ENCODE measurements at regions not wholly inside any gene's neighbourhood (a gene's known extent, or its start where the extent isn't known, plus 50 kb on each side); places are given as distances from the start of the nearest gene placed in this dataset.
"Not testable (repeated sequence)": the region's sequence is repeated elsewhere in the genome, so short reads cannot be mapped to it uniquely, and the experiment has no call there.

DNA sequence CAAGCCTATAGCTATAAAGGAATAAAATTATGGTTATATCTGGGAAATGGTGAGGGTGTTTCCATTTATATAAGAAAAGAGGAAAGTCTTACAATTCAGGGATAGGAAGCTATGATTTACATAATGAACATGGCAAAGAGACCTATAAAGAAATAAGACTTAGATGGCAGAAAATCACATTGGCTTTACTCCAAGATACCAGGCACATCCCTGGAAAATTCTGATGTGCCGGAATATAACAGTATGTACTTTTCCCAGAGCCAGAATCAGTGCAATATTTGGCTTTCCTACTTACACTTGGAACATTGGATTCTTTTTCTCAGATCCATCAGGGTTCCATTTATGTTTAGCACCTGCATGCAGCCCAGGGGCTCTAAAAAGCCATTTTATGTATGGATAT is 357.8 kb downstream of the CETN3 start:
- no peak for FAIRE-seq

DNA sequence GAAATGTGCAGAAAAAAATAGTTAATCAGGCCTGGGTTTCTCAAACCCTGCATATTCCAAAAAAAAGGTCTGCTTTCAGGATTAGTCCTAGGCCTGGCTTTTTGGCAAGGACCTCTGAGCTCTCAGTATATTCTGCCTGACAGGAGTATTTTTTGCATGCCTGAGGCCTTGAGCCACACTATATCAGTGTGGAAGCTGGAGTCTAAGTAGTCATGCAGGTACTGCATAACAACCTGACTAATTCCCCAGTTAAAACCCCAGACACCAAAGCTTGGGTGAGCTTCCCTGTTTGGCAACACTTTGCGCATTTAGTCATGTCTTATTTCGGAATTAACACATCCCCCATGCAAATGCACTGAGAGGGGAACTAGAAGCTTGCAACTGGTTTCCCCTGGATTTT is 359.5 kb downstream of the CETN3 start:
- FAIRE-seq = no peak

DNA sequence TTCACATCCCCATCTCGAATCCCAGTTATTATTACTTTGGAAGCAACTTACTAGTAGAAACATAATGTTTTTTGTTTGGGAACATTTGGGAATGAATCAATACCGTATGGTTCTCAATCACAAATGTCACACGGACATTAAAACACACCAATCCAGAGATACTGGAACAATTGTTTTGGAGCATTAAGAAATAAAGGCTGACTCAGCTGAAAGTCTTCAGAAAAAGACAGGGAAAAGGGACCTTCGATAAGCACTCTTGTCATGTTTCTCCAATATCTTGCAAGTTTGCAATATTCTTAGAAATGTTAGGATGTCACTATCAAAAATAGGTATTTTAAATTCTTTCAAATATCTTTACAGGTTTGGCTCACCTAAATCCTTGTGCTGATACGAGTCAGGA is 362.4 kb downstream of the CETN3 start:
- no peak for FAIRE-seq

DNA sequence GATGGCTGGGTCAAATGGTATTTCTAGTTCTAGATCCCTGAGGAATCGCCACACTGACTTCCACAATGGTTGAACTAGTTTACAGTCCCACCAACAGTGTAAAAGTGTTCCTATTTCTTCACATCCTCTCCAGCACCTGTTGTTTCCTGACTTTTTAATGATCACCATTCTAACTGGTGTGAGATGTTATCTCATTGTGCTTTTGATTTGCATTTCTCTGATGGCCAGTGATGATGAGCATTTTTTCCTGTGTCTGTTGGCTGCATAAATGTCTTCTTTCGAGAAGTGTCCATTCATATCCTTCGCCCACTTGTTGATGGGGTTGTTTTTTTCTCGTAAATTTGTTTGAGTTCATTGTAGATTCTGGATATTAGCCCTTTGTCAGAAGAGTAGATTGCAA is 369.5 kb downstream of the CETN3 start:
- not testable (repeated sequence) for FAIRE-seq

DNA sequence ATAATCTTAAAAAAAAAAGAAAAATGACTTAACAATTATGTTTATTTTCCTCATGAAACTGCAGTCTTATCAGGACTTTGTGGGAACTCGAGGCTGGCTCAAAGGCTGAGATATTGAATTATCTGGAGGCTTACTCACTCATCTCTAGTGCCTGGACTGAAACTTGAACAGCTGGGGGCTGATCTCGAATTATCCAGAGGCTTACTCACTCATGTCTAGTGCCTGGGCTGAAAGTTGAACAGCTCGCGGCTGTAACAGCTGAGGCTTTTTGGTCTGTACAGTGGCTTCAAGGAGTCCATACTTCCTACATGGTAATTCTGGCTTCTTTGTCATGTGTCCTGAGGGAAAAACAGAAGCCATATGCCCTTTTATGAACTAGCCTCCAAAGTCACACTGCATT is 371.9 kb downstream of the CETN3 start:
- FAIRE-seq = no peak

DNA sequence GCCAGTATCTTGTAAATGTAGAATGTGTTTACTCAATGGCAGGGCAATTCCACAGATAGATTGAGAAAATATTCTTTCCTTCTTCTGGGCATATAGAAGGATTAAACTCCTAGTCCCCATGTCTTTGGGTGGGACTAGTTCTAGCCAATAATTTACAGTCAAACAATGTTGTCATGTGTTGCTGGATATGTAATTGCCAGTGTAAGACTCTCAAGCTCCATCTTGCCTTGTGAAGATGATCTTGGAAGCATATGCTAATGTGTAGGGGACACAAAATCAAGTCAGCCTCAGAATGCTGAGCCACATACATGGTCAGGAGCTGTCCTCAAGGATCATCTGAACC is 386.9 kb downstream of the CETN3 start:
- FAIRE-seq = no peak

DNA sequence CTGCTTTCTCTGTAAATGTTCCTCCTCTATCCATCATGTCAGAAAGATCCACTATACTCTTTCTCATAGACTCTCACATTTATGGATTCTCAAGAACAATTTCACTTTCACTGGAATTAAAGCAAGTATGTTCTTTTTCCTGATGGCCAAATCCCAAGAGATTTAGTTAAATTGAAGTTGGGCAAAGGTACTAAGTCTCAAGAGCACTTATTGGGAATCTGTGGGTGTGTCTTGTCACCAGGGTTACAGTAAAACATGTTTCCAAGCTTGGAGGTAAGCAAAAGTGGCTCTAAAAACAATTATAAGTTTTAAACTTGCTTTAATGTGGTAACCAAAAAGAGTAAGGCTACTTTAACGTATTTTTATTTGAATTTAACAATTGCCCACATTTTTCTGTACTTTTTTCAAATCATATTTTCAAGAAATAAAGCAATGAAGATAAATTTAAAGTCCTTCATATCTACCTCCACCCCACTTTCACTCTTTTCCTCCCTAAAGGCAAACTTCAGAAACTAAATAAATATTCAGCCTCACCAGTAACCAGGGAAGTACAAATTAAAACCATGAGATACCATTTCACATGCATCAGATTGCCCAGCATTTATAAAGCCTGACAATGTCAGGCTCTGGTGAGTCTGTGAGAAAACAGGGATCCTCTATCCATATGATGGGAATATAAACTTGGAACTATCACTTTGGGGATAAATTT is 387.4 kb downstream of the CETN3 start:
- FAIRE-seq = no peak

DNA sequence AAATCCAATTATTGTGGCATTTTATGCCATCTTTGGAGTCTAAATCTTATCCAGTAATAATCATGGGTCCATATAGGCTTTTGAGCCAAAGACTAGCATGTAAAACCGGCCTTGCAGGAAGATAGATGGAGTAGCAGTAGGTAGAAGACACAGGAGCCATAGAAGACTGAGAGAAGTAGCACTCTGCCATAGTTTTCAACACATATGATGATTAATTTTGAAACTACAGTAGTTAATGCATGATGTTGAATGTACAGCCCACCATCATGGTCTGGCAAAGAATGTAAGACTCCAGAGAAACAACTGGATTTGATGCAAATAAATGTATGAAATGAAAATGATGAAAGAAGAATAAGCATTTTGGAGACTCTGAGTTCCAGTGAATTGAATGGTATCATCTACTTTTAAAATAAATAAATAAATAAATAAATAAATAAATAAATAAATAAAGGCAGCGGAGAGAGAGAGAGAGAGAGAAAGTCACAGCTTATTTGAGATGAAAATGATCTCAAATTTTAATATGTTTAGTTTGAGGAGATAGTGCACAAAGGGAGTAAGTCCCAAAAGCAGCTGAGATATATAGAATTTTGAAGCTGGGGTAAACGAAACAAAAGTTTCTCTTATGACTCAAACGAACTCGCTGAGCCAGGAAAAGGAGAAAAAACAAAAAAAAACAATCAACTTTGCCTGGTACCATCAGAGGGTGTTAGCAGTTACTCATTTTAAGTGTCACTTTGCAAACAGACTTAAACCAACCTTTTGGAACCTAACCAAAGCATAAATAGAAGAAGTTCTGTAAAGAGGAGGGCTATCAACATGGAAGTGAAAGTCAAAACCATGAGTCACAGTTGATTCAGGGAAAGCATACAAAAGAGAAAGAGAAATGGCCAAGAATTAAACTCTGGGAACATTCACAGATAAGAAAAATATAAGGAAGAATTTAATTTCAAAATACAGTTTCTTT is 388.7 kb downstream of the CETN3 start:
- peak; percentile 82 for FAIRE-seq

DNA sequence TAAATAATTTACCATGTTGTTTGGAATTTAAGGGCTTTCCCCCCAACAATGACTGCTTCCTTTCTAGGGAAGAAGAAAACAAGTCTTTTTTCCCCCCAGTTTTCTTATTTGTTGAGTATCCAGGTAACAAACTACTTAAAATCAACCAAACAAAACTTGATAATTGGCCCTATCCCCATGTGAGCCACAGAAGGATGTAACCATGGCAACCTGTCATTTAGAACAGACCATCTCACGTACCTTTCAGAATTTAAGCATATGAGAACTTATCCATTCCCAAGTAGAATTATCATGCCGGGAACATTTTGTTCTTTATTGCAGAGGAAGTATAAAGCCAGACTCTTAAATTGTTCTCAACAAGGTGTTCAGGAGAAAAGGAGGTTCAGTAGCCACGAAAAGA is 392.3 kb downstream of the CETN3 start:
- FAIRE-seq = no peak

DNA sequence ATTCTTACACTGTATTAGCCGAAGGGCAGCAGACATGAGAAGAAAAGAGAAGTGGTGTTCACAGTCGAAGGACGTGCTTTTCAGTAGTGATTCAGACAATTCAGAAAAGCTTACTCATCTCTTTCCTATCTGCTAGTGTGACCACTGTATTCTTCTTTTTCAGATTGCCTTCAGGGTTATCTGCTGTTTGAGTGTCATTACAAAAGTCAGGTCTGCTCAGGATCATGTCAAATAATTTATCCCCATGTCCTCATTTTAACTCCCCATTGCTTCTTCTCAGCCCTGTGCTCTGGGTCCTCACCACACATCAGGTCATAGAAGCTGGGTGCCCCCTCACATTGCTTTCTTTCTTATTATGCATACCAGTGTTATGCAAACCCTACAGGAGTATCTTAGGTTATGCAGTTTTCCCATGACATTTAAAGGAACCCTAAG is 394.0 kb downstream of the CETN3 start:
- no peak for FAIRE-seq

DNA sequence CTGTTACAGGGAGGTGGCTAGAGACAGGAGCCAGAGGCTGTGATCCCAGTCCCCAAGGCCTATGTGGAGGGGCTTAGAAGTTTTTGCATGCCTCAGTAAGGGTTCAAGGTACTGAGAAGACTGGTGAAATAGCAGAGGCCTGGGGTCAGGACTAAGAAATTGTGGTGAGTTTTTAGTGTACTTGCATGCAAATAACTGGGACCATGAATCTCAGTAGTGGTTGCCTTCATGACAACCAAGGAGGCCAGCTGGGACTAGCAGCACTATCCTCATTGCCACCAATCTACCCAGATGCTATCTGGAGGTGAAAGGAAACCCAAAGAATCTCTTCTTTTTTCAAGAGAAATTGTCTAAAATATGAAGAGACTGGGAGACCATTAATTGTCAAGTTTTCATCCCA is 395.1 kb downstream of the CETN3 start:
- no peak for FAIRE-seq

DNA sequence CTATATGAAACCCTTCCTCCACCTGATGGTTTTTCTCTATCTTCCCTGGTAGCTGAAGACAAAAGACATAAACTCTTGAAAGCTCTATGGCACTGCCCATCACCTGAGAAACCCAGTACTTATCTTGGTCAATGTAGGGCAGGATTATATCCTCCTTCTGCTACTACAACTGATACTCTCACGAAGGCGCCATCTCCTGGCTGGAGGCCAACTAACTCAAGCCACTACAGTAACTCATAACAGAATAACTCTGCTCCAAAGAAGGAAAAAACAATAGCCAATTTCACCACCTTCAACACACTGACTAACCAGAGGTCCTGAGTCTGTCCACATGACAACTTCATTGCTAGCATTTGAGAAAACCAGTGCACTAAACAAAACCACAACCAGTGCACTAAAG is 409.2 kb downstream of the CETN3 start:
- no peak for FAIRE-seq

DNA sequence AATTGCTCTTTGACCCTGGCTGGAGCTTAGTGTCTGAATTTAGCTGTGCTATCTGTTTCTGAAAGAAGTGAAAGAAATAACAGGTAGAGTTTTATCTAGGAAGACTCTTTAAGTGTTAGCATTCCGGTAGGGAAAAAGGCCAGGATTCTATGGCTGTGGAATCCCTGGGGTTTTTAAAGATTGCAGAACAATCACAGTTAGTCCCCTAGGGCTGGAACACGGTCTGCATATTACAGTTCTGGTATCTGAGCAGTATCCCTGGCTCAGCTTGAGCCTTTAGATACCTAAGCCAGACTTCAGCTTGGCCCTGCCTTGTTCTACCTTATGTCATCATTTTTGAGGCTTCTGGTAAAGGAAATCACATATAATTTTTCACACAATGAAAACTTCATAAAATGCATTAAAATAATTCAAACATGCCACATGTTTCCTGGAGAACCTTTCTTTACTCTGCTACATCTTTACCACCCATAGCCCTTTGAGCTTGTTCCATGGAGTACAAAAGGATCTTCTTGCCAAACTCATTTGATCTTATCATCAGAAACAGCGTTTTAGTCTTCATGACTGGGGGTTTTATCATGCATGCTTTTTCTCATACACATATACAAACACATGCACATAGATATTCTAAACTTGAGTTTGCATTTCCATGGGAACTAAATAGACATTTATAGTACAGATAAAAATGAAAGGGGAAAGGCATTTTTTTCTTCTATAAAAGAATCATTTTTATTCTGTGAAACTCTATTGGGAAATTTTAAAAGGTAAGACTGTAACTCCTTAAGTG is 410.8 kb downstream of the CETN3 start:
- no peak for FAIRE-seq

DNA sequence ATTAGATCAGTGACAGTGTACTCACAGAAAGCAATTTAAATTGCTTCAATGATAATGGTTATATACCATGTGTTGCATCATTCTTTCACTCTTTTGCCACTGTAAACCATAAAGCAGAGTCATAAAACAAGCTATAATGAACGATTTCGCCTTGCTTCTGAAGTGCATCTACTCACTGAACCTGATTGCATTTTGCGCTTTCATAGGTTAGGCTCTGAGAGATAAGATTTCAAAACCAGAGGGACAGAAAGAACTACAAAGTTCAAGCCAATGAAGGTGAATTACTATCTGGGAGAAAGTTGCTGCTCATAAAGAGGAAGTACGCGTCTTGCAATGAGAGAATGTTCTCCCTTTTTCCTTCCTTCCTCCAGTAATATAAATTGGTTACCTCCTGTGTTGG is 412.7 kb downstream of the CETN3 start:
- FAIRE-seq = no peak

DNA sequence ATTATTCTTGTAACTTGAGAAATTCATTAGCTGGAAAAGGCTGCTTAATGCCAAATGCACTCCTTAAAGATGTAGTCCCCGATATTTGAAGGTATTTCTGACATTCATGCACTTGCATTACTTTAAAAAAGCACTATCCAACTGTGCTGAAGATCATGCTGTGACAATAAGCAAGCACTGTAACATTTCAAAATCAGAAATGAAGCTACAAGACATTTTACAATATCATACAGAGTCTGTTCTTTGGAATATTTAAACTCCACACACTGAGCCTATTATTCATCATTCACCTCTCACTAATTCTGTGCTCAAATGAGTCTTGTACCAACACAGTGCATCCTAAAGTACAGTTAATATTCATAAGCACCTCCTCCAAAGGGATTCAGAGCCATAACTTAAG is 413.2 kb downstream of the CETN3 start:
- FAIRE-seq = no peak

DNA sequence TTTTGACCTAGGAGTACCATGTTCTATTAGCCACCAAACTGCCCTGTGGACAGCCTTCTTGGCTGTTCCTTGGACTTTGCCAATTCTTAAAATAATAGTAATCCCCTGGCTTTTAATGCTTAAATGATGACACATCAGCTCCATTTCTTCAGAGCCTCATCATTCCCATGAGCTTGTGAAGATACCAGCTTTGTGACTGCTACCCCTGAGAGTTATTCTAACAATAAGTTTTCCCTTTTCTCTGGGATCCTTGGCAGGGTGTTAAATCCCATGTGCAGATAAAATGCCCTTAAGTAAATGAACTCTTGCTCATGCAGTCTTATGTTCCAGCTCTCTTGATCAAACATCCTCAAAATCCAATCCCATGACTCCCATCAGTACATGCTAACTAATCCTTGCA is 415.3 kb downstream of the CETN3 start:
- FAIRE-seq = no peak

DNA sequence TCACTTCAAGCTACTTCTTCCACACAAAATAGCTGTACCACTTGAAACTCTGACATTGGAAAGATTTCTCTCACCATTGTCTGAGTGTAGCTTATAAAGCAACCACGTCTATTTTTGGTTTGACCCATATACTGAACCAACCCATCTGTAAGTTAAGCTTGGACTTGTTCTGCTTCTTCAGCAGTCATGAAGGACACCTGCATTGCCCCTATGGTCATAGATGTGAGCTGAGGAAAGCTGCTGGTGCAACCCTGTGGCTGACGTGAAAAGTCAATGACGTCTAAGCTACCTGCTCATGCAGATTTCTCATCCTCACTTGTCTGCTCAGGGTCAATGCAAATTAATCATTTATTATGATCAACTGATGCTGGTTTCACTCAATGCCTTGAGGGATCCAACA is 417.4 kb downstream of the CETN3 start:
- no peak for FAIRE-seq

DNA sequence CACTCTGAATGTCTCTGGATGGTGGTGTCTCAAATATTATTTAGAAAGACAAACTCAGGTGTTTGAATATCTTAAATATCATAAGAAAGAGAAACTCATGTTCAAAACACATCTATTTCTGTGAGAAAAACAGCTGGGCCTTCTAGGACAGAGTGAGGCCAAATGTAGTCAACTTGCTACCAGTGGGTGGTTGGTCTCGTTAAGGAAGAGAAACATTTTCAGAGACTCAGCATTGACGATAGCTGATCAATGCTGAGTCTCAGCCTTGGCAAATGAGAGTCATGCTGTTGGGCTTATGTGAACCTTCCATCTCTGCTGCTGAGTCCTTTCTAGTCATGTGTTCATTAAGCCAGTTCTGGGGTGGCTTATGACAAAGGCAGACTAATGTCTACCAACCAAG is 418.0 kb downstream of the CETN3 start:
- FAIRE-seq = no peak

DNA sequence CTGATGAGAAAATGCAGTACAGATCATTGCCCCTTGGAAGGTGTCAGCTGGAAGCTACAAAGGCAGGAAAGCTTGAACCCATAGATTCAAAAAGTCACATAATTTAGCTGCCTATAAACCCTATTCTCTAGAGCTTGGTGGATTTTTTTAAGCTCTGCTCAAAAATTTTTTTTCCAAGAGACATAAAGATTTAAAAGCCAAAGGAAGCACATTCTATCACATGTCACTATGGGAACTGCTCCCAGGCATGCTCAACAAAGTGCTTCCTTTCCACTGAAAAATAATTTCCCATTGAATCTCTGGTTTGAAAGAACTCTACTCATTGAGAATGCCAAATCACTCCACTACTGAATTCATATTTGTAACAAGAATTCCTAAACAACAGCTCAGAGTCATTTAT is 419.8 kb downstream of the CETN3 start:
- FAIRE-seq = no peak

DNA sequence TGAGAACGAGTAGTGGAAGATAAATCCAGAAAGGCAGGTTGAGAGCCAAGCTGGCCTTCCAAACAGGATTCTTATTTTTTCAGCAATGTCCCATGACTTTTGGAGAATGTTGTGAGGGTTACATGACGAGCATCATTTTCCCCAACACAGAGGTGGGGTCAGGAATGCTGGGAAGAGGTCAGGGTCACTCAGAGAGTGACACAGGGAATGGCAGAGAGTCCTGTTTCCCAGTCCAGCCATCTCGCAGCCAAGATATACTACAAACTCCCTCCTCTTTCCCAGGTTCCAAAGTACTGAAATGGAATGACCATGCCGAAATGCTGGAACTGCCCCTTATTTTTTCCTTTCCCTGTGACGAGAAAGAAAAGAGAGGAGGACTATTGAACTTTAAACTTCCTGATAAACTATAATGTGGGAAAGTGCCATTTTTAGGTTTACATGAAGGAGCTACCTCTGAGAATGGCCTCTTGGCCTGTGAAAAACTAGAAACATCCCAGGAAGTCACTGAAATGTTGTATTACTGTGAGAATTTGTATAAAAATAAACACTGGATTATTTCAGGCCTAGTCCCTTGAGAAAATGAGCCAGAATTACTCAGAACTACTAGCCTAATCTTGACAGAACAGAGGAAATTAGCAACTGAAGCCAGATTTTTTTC is 420.4 kb downstream of the CETN3 start:
- no peak for FAIRE-seq

DNA sequence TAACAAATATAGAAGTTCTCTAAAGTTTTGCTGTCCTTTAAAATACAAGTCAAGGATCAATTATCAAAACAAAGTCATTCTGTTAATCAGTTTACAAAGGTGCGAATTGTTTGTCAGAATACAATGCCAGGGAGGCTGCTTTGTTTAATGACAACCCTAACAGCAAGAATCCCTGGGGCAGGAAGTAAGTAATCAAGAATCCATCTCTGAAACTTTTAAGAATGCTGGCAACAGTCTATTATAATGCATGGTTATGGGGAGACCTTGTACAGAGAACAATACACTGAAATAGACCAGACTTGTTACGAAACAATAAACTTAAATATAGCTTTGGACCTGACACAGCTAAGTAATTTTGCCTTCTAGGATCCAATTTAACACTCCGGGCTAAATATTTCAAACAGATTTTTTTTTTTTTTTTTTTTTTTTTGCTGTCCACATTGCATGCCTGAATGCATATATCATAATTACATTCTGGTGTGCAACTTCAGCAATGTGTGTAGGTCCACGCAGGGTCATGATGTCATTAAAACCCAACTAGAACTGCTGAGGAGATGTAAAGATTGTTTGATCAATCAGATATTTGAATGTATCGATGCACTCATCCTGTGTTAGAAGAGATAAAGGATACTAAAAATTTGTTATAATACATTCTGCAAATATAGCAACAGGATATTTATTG is 421.3 kb downstream of the CETN3 start:
- FAIRE-seq = no peak

DNA sequence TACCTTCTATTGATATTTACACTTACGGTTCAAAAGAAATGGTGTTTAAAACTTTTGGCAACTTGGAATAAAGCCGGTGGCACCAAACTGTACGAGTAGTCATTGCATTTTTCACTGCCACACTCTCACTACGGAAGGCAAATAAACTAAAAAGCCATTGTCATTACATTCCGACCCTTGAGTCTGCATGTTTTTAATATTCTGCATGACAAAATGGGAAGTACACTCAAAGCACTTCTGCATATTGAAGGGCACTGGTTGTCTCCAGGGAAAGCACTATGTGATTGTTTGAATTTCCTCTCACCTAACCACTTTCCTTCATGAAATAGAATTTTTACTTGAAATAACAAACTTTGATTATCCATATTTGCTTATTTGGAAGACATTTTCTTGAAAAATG is 426.3 kb downstream of the CETN3 start:
- no peak for FAIRE-seq
